ENCODE measurements at regions not wholly inside any gene's neighbourhood (a gene's known extent, or its start where the extent isn't known, plus 50 kb on each side); places are given as distances from the start of the nearest gene placed in this dataset.

DNA sequence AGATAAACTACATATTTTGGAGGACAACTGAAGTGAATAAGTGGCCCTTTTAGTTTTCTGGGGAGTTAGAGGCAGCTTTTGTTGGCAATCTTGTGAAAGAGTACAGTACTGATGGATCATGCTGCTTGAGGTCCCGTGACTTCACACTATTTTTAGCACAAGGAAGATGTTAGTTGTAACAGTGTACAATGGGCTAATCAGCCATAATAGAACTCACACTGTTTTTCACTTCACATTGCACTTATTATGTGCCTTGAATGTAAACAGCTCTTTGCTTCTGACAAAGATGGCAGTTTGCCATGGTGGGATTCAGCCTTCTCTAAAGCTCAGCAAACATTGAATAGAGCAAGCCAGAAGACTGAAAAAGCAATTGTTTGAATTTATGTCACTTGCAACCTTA is 176.7 kb upstream of the ZNF608 start:
- no peak for DNase-seq (ENCODE audit: low read depth in 2 of 2)

DNA sequence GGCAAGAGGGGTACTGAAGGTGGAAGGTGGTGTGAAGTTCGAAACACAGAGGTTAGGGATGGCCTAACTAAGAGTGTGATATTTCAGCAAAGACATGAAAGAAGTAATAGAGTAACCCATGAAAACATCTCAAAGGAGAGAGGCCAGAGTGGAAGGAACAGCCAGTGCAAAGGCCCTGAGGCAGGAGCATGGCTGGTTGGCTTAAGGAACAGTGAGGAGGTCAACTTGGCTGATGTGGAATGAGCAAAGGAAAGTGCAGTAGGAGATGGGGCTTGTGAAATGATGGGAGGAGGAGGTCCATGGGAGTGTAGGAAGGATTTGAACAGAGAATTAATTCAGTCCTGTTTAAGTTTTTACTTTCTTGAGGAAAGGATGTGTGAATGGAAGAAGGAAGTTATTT is 178.3 kb upstream of the ZNF608 start:
- DNase-seq (ENCODE audit: low read depth in 2 of 2) = no peak

DNA sequence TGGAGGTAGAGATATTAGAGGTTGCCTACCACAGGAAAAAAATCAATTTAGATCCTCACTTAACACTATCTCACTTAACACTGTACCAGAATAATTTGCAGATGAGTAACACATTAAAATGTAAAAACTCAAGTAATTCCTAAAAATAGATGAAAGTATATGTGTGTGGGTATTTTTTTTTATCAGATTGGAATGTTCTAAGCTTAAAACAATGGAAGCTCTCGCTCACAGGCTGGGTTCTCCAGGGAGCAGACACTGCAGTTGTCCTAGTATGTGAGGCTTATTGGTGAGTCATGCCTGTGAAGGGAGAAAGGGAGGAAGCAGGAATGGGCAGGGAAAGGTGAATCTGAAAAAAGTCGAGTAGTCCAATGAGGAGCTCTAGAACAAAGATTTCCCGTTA is 181.3 kb upstream of the ZNF608 start:
- no peak for DNase-seq (ENCODE audit: low read depth in 2 of 2)

DNA sequence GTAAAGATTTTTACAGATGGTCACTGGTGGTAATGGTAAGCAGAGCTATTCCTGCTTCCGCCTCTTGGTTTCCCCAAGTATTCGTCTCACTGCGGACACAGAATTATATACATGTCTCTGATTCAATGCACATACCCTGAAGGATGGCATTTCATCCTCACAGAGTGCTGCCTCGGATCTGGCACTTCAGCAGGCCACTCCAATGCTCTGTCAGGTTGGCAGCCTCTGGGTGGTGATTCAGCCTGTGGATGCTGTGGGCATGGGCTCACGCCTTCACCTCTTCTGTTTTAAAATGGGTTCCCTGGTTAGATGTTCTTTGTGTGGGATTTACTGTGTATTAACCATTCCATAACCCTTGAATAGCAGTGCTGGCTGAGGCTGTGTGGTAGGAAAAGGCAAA is 182.6 kb upstream of the ZNF608 start:
- no peak for DNase-seq (ENCODE audit: low read depth in 2 of 2)

DNA sequence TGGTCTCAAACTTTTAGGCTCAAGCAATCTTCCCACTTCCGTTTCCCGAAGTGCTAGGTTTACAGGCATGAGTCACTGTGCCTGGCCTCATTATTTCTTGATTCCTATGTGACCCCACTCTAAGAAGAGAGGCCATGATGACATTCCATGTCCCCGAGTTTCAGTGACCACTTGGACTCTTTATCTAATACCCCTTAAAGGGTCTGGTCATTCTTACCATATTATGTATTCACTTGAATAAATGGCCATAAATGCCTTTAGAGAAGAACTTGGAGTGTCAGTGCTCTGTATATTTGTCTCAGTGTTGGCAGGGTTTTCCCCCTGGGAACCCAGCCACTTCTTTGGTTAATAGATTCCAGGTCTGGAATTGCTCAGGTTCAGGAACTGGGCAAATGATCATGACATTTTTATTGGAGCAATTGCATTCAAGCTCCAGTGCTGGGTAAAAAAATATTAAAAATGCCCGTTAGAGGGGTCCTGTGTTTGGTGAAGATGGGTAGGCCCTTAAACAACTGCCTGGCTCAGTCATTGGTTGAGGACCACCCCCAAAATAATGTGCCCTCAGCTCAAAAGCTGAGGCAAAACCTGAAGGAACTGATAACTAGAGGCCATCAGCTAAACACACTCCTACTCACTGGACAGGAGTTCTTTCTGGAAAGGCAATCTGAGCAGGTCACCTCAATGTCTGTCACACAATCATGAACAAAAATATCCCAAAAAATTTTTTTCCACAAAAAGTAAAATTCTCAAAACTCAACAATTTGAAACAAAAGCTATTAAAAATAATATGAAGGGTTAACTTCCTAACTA is 186.6 kb upstream of the ZNF608 start:
- no peak for DNase-seq (ENCODE audit: low read depth in 2 of 2)

DNA sequence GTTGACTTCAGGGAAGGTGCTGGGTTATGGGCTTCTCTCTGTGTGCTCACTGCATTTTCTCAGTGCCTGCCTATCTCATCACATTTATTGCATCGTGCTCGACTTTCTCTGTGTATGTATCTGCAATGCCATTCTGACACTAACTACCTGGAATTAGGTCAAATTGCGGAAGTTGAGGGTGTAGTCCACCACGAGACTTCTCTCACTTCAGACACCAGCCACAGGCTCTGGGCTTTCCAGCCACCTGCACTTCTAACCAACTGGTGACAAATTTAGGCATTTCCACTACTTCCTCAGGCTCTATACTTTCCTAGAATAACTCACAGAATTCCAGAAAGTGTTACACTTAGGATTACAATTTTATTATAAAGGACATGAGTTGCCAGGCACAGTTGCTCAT is 188.6 kb upstream of the ZNF608 start:
- DNase-seq (ENCODE audit: low read depth in 2 of 2) = no peak

DNA sequence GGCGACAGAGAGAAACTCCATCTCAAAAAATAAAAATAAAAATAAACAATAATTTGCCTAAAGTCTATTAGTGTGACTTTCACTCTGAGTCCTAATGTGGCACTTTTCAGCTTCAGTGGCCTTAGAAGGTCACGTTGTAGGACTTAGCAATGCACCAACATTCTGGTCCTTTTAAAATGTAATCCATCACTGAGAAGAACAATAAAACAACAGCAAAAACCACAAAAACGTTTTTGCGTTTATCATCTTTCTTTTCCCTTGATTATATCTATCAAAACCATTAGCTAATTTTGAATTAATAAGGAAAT is 190.1 kb upstream of the ZNF608 start:
- DNase-seq (ENCODE audit: low read depth in 2 of 2) = no peak

DNA sequence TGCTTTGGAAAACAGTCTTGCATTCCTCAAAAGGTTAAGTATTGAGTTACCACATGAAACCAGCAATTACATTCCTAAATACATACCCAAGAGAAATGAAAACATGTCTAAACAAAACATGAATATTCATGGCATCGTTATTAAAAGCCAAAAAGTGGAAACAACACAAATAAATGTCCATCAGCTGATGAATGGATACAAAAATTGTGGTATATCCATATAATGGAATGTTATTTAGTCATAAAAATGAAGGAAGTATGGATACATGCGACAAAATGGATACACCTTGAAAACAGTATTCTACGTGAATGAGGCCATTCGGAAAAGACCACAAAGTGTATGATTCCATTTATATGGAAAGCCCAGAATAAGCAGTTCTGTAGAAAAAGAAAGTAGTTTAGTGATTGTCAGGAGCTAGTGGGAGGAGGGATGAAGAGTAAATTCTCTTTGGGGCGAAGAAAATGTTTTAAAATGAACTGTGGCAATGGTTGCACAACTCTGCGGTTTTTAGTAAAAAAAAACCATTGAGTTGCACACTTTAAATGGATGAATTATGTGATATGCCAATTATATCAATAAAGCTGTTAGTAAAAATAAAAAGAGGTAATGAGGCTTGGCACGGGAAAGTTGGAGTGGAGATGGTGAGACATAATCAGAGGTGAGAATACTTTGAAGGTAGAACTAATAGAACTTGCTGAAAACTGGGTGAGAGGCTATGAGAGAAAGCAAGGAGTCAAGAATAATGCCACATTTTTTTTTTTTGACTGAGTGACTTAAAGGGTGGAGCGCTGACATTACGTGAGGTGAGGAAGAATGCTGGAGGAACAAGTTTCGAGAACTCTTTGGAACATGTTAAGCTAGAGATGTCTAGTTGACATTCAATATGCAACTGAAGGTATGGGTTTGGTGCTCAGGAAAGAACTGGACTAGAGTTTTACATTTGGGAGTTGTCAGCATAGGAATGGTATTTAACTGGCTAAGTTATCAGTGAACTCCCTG is 194.9 kb upstream of the ZNF608 start:
- DNase-seq (ENCODE audit: low read depth in 2 of 2) = no peak

DNA sequence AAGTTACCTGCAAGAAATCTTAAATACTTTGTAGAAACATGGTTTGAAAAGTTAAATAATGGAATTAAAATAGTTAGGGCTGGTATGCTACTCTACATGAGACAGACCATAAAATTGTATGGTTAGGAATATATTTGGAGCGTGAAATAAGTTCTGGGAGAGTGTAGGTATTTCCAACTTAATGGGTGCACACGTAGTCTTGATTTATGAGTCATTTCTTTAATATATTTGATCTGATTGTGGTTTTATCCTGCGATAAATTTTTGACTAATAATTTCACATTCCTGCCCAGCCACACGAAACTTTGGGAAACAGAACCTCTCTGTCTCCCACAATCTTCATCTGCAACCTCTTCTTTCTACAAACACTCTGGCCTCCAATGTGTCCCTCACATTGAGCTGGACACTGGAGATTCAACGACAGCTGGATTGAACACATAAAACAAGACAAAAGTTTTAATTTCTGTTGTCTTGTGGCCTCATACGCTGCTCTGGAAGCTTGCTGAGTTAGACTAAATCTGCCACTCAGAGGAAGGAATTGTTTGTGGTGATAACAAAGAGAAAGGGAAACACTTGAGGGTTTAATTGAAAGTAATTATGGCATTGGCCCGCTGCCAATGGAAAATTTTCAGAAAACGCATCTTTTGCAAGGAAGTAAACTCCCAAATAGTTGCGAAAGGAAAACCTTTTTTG is 201.8 kb upstream of the ZNF608 start:
- no peak for DNase-seq (ENCODE audit: low read depth in 2 of 2)

DNA sequence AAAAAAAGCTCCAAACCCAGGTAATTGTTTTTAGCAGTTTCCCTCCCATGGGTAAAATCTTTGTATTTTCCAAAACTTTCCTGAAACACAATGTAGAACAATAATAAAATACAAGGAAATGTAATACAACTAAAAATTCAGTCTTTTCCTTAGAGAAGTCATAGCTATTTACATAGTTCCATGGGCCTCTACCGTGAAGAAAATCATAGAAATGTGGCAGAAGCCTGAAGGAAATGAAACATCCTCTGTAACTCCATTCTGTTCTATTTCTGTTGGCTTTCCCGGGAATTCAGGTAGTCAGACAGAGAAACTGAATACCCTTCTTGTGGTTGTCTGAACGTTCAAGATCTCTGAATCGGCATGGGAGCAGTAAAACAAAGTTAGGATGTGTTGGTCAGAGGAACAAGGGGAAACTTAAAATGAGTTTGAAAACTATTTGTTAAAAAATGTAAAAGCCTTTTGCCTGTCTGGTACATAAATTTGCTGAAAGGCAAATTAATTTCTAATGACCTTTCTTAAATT is 202.4 kb upstream of the ZNF608 start:
- no peak for DNase-seq (ENCODE audit: low read depth in 2 of 2)

DNA sequence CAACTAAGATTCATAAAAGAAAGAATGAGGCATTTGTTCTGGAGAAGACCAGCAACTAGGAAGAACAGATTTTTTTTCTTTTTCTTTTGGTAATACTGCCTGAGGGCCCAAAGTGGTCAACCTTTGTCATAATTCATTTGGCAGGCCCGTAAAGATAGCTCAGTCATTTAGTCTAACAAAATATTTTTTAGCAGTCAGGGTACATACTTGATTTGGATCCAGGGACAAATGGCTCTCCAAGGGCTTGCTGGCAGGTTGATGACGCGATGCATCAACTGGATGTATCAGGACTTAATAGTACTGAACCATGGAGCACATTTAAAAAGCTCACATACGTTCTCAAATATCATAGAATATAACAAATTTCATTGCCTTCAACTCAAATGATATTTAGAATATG is 203.4 kb upstream of the ZNF608 start:
- DNase-seq (ENCODE audit: low read depth in 2 of 2) = no peak

DNA sequence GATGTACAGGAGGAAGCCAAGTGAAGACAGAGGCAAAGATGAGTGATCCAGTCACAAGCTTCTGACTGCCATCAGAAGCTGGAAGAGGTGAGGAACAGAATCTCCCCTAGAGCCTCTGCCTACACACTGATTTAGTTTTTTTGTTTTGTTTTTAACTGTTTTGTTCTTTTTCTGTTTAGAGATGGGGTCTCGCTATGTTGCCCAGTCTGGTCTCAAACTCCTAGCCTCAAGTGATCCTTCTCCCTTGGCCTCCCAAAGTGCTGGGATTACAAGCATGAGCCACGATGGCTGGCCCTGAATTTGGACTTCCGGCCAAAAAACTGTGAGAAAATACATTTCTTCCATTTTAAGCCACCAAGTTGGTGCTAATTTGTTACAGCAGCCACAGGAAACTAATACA is 204.7 kb upstream of the ZNF608 start:
- no peak for DNase-seq (ENCODE audit: low read depth in 2 of 2)

DNA sequence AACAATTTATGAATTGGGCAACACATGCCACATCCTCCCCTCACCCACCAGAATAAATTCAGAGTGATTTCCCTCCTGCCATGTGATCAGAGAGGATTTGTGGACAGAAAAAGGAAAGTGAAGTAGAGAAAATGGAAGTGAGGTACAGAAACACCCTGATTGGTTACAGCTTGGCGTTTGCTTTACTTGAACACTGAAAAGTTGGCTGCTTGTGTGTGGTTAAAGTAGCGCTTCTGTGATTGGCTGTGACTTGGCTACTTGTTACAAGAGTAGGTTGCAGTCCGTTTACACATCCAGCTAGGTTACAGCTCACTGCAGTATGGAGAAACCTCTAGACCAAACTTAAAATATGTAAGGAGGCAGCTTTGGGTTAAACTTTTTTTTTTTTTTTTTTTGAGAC is 205.2 kb upstream of the ZNF608 start:
- no peak for DNase-seq (ENCODE audit: low read depth in 2 of 2)

DNA sequence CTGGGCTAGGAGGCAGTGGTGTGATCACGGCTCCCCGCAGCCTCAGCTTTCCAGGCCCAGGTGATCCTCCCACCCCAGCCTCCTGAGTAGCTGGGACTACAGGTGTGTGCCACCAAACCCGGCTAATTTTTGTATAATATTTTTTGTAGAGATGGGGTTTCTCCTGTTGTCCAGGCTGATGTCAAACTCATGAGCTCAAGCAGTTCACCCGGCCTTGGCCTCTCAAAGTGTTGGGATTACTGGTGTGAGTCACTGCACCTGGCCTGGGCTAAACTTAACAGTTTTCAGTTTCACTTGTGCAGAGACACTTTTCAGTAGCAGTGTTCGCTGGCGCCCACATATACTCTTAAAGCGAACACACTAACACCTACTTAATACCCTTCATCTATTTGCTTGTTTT is 205.6 kb upstream of the ZNF608 start:
- no peak for DNase-seq (ENCODE audit: low read depth in 2 of 2)

DNA sequence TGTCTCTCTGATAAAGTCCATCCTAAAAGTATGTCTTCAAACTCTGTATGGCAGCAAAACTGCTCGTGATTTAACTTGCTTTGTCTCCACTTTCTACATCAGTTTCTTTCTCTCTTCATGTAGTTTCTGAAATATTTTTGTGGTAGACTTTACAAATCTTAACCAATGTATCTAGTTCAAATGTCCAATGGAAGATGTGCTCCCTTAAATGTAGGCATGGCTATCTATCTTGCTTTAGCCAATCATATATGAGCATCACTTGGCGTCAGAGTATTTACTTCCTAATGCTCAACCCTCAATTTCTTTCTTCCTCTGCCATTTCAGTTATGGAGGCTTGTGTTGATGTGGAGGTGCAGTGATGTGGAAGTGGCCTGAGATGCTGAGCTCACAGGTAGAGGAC is 206.1 kb upstream of the ZNF608 start:
- no peak for DNase-seq (ENCODE audit: low read depth in 2 of 2)

DNA sequence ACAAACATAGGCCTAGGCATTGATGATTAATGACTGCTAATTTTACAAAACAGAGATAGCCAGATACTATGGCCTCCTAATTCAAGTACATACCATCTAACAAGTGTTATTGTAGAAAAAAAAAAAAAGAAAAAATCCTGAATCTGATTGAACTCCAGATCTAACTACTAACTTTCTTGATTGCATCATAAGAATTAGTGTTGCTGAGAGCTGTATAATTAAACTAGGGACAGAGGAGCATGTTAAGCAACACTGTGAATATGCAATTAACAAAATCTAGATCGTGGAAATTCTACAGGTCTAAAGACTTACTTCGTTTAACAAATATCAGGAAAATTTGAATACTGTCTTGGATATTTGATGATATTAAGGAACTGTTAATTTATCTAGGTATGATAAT is 208.3 kb upstream of the ZNF608 start:
- DNase-seq (ENCODE audit: low read depth in 2 of 2) = no peak

DNA sequence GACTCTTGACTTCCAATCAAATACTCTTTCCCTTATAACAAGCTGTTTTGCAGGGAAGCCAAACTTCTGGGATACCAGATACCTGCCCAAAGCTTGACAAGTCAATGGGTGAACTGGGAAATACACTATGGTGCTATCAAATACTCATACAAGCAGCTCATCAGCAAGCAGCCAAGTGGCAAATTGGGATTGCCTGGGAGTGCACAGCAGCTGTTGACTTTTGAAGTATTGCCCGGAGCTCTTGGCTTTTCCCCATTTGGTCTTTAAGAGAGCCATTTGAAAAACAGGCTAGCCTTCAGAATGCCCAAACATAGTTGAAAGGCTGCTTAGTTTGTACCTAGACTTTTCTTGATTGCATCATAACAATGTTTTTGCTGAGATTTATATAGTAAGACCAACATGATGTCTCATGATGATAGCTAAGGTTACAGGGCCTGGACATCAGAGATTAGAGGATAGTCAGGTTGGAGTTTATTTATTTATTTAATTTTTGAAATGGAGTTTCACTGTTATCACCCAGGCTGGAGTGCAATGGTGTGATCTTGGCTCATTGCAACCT is 210.1 kb upstream of the ZNF608 start:
- no peak for DNase-seq (ENCODE audit: low read depth in 2 of 2)

DNA sequence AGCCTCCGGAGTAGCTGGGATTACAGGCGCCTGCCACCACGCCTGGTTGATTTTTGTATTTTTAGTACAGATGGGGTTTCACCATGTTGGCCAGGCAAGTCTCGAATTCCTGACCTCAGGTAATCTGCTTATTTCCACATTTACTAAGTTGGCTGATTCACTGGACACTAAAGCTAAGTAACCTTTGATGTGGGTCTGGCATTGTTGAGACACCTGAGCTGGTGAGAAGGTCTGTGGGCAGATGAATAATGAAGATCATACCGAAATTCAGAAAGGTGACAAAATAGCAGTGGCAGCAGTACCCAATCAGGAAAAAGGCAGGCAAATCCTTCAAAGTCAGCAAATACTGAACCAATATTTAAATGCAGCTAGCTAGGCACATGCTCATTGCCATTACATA is 210.6 kb upstream of the ZNF608 start:
- DNase-seq (ENCODE audit: low read depth in 2 of 2) = no peak

DNA sequence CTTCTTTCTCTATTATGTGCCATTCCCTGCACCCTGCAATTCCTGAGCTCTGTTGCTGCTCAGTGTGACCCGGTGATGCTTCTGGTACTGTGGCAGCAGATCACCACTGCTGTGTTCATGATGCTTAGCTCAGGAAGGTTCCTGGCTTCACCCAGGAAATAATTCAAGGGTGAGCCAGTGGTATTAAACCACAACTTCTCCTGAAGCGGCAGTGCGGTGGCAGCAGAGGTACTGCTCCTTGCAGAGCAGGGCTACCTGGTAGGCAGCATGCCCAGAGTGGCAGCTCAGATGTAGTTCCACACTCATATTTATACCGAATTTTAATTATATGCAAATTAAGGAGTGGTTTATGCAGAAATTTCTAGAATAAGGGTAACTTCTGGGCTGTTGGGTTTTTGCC is 213.8 kb upstream of the ZNF608 start:
- DNase-seq (ENCODE audit: low read depth in 2 of 2) = no peak

DNA sequence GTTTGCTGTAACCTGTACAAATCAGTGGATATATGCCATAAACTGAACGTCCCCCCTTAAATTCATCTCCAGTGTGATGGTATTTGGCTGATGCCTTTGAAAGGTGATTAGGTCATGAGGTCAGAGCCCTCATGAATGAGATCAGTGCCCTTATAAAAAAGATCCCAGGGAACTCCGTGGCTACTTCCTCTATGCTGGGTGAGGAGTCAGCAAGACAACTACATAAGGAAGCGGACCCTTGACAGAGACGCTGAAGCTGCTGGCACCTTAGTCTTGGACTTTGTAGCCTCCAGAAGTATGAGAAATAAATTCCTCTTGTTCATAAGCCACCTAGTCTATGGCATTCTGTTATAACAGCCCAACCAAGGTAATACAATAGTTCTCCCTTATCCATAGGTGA is 215.1 kb upstream of the ZNF608 start:
- DNase-seq (ENCODE audit: low read depth in 2 of 2) = no peak

DNA sequence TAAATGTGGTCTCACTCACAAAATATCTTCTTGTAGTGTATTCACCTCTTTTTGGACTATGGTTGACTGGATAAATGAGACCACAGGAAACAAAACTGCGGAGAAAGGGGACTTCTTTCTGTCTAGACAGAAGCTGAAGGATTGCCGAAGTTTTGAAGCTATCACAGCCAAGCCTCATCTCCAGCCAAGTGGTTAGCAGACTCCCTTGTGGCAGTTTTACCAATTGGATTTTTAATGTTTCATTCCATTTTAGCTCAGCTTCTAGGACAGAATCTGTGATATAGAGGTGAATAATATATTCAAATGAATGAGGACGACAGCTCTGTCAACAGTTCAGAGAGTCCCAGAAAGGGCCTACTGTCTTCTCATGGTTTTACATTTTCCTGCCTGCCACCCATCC is 215.7 kb upstream of the ZNF608 start:
- no peak for DNase-seq (ENCODE audit: low read depth in 2 of 2)

DNA sequence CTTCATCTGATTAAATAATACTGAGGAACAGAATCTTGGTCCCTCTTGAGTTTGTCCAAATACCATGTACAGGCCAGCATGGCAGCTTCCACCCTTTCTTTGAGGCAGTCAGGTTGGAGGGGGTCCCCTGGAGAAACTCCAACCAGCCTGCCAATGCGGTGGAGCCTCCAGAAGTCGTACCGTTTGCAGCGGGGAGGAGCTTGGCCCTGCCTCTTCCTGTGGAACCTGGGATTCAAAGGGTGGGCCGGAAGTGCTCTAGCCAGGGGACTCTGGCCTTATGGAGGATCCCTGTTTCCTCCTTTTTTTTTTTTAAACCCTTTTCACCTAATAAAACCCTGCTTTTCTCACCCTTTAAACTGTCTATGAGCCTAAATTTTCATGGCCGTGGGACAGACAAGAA is 216.3 kb upstream of the ZNF608 start:
- DNase-seq (ENCODE audit: low read depth in 2 of 2) = no peak

All from activated CD4-positive, alpha-beta T cell treated with anti-CD3 and anti-CD28 coated beads for 24 hours (primary cell).